Prostate gland (tissue), 2 donors: ENCODE measurements at regions not wholly inside any gene's neighbourhood (a gene's known extent, or its start where the extent isn't known, plus 50 kb on each side); places are given as distances from the start of the nearest gene placed in this dataset.

ENCODE experiments used
- POLR2A ChIP-seq: fragments of 450-650 bp; IDR thresholded peaks from one replicate; pipeline ENCODE4 v1.6.1; 2016; ENCODE audit warnings: antibody characterized with exemption, mild to moderate bottlenecking
- POLR2AphosphoS5 ChIP-seq: sonication (generic); formaldehyde crosslinking; IDR thresholded peaks from one replicate; pipeline ENCODE4 v1.6.1; 2017; ENCODE audit warnings: antibody characterized with exemption
- TF ChIP-seq, protein P1 (sequence below), 4 experiments: fragments of 200-600 bp in 2 of 4; fragments of 450-650 bp in 2 of 4; sonication (generic) in 2 of 4; IDR thresholded peaks; 1 replicate in 3 of 4; 2 replicates in 1 of 4; pipeline ENCODE4 v1.5.1; 2016 to 2019; ENCODE audit warnings: antibody characterized with exemption in 4 of 4, mild to moderate bottlenecking in 2 of 4, moderate library complexity in 2 of 4

DNA sequence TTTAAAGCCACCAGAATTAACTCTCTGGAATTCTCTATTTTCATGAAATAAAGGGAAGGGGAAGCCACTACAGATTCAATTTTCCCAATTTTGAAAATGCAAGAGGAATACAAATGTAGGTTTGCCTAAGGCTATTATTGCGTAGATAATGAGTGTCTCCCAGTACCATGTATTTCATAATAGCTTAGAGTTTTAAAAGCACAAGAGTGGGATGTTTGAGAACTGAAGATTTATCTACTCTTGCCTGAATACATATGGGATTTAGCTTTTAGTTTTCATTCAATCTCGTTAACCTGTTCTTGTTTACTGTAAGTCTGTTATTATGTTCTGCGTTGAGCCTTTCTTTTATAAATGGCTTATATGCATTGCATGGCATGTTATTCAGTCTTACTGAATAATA is 795.1 kb downstream of the BRINP3 start:
- TF ChIP-seq, protein P1, sequence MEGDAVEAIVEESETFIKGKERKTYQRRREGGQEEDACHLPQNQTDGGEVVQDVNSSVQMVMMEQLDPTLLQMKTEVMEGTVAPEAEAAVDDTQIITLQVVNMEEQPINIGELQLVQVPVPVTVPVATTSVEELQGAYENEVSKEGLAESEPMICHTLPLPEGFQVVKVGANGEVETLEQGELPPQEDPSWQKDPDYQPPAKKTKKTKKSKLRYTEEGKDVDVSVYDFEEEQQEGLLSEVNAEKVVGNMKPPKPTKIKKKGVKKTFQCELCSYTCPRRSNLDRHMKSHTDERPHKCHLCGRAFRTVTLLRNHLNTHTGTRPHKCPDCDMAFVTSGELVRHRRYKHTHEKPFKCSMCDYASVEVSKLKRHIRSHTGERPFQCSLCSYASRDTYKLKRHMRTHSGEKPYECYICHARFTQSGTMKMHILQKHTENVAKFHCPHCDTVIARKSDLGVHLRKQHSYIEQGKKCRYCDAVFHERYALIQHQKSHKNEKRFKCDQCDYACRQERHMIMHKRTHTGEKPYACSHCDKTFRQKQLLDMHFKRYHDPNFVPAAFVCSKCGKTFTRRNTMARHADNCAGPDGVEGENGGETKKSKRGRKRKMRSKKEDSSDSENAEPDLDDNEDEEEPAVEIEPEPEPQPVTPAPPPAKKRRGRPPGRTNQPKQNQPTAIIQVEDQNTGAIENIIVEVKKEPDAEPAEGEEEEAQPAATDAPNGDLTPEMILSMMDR (IDR thresholded peaks at IDR 0.05), result no peak
- TF ChIP-seq POLR2A, result no peak
- TF ChIP-seq POLR2AphosphoS5, result no peak
